Right lobe of liver (tissue), 6 donors: ENCODE measurements at regions not wholly inside any gene's neighbourhood (a gene's known extent, or its start where the extent isn't known, plus 50 kb on each side); places are given as distances from the start of the nearest gene placed in this dataset.

Source experiments
- ATAC-seq, 4 donors: fragments of 200-7000 bp; cut with Tn5 transposase; one replicate each; pipeline ENCODE4 v1.9.1; 2020; ENCODE audit warnings: mild to moderate bottlenecking in 4 of 4, moderate library complexity in 4 of 4
- DNase-seq, 3 donors: peaks; one replicate each; pipeline ENCODE4 v3.0.0-alpha.2; 2020
- H3K27ac ChIP-seq, 3 donors: fragments of 200-600 bp; one replicate each; pipeline ENCODE4 v1.8.0; 2022
- H3K27me3 ChIP-seq, 2 donors: fragments of 200-600 bp; one replicate each; pipeline ENCODE4 v1.8.0; 2022
- H3K36me3 ChIP-seq, 4 donors: fragments of 200-600 bp; sonication (generic) in 1 of 4; one replicate each; pipeline versions ENCODE4 v1.5.1 to v1.8.0; 2017 to 2022; ENCODE audit warnings: control low read depth in 1 of 4
- H3K4me1 ChIP-seq, 4 donors: fragments of 200-600 bp; sonication (generic) in 1 of 4; one replicate each; pipeline versions ENCODE4 v1.5.1 to v1.8.0; 2017 to 2022; ENCODE audit warnings: control low read depth in 1 of 4
- H3K4me3 ChIP-seq, 3 donors: fragments of 200-600 bp; one replicate each; pipeline ENCODE4 v1.8.0; 2022
- H3K9me3 ChIP-seq, 4 donors: fragments of 200-600 bp; sonication (generic) in 1 of 4; one replicate each; pipeline versions ENCODE4 v1.5.1 to v1.8.0; 2017 to 2022; ENCODE audit warnings: control low read depth in 1 of 4
- POLR2A ChIP-seq: fragments of 450-650 bp; IDR thresholded peaks from one replicate; pipeline ENCODE4 v1.6.1; 2017; ENCODE audit warnings: antibody characterized with exemption, mild to moderate bottlenecking
- WGBS: methylation state at CpG from one replicate; pipeline ENCODE4 v1.1.6; 2018; ENCODE audit warnings: low coverage, low lambda C conversion rate; ENCODE audit not compliant: insufficient coverage; ENCODE audit errors: missing lambda C conversion rate; 5-methylcytosine and 5-hydroxymethylcytosine counted together
- intact Hi-C, 2 donors: fragments of 100-400 bp; cut with DNase I; formaldehyde crosslinking; loops; one replicate each; pipeline versions ENCODE4 v1.11.2 to v1.14.1; 2022
- TF ChIP-seq, protein P1 (sequence below), 4 donors: fragments of 200-600 bp in 3 of 4; fragments of 450-650 bp in 1 of 4; IDR thresholded peaks; one replicate each; pipeline versions ENCODE4 v1.5.1 to v1.8.0; 2016 to 2022; ENCODE audit warnings: antibody characterized with exemption in 4 of 4, mild to moderate bottlenecking in 2 of 4
- donor health status: DM: no; HTN: yes; CAD: no.
- donor health status: DM: no; HTN: no; CAD: no.
- donor health status: DM: no; HTN: no; CAD: no.
- donor health status: DM: no; HTN: yes; CAD: no.
- donor health status: DM: no; HTN: yes; CAD: no.

DNA sequence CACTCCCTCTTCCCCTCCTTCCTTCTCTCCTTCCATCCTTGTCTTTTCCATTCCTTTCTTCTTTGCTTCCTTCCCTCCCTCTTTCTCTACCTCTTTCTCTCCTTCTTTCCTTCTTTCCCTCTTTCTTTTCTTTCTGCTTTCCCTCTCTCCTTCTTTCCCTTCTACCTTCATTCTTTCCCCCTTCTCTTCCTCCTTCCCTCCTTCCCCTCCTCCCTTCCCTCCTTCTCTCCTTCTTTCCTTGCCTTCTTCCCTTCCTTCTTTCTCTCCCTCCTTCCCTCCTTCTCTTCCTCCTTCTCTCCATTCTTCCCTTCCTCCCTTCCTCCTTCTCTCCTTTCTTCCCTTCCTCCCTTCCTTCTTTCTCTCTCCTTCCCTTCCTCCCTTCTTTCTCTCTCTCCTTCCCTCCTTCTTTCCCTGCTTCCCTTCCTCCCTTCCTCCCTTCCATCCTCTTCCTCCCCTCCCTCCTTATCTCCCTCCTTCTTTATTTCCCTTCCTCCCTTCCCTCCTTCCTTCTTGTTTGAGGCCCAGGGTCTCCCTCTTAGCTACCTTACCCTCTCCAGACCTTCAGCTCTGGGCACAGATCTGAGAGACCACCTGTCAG lies 77.0 kb downstream of the BUD13 start:
- Histone ChIP-seq H3K4me3 (no peak overlapping the region), H3K4me1 (no peaks in the 10 kb centered on the region), H3K9me3 (no peaks in the 10 kb centered on the region), H3K27ac (no peak overlapping the region), H3K27me3 (no peaks in the 10 kb centered on the region), H3K36me3 (no peaks in the 10 kb centered on the region)
- ATAC-seq (no peak), DNase-seq (no peak)
- intact Hi-C loops, result loop anchor here in 1 of 2 donors (10.0 kb wide), 1 partner anchor 191 kb away; no protein-coding TSS in a partner anchor
- TF ChIP-seq, protein P1, sequence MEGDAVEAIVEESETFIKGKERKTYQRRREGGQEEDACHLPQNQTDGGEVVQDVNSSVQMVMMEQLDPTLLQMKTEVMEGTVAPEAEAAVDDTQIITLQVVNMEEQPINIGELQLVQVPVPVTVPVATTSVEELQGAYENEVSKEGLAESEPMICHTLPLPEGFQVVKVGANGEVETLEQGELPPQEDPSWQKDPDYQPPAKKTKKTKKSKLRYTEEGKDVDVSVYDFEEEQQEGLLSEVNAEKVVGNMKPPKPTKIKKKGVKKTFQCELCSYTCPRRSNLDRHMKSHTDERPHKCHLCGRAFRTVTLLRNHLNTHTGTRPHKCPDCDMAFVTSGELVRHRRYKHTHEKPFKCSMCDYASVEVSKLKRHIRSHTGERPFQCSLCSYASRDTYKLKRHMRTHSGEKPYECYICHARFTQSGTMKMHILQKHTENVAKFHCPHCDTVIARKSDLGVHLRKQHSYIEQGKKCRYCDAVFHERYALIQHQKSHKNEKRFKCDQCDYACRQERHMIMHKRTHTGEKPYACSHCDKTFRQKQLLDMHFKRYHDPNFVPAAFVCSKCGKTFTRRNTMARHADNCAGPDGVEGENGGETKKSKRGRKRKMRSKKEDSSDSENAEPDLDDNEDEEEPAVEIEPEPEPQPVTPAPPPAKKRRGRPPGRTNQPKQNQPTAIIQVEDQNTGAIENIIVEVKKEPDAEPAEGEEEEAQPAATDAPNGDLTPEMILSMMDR (IDR thresholded peaks at IDR 0.05), result no peak
- no peak for TF ChIP-seq POLR2A

DNA sequence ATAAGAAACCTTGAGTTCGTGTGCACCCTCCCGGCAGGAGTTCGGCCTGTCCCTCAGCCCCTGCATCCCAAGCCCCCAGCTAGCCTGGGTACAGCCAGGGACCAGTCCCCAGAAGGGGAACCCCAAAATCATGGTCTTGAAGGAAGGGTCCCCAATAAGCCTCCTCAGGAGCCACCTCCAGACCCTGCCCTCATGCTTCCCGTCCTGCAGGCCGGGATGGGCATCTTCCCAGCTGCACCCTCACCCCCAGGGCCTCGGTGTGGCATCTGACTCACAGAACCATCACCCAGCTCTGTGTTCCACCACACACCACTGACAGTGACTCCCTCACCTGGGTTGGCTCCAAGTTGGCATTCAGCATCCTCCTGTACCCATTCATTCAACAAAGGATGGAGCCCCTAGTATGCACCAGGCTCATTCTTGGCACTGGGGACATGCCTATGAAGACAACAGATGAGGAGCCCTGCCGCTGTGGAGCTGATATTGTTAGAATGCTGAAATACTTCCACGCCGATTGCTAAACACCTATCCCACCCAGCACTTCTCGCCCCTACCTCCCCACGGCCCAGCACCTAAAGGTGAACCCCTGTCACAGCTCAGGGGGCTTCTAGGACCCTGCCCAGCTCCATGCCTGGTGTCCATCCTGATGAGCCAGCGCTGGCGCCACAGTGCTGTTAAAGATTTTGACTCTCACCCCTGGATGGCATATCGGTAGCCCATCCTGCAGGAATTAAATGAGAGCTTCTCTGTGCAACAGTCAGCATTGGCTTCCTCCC lies 77.8 kb downstream of the BUD13 start:
- Histone ChIP-seq H3K9me3 (no peaks in the 10 kb centered on the region), H3K36me3 (no peaks in the 10 kb centered on the region), H3K4me1 (no peaks in the 10 kb centered on the region), H3K4me3 (no peak overlapping the region), H3K27me3 (no peaks in the 10 kb centered on the region), H3K27ac (no peak overlapping the region)
- WGBS, result 83% methylated on average over 6 of the region's 14 CpGs
- ATAC-seq (no peak), DNase-seq (peak in 1 of 3 donors; percentile 36)
- no peak for TF ChIP-seq POLR2A
- TF ChIP-seq, protein P1 (IDR thresholded peaks at IDR 0.05), result no peak
- intact Hi-C loops, result loop anchor here in 1 of 2 donors (10.0 kb wide), 1 partner anchor 190 kb away; no protein-coding TSS in a partner anchor

DNA sequence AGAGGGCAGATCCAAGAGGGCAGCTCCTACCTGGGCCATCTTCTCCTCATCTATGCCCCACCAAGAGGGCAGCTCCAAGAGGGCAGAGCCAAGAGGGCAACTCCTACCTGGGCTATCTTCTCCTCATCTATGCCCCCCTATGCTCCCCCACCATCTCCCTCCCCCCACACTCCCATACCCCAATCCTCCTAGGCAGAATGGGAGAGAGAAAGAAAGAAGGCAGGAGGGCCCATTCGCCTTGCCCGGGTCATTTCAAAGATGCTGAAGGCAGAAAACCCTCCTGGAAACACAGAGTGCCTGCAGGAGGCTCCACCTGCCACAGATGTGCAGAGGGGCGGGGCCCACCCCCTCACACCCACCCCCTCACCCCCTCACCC lies 78.5 kb downstream of the BUD13 start:
- Histone ChIP-seq H3K27me3 (no peaks in the 10 kb centered on the region), H3K4me3 (no peak overlapping the region), H3K4me1 (no peaks in the 10 kb centered on the region), H3K27ac (no peak overlapping the region), H3K36me3 (no peaks in the 10 kb centered on the region), H3K9me3 (no peaks in the 10 kb centered on the region)
- DNase-seq (peak in 1 of 3 donors; percentile 8), ATAC-seq (no peak)
- 48% methylated on average over 3 of the region's 3 CpGs for WGBS
- intact Hi-C loops, result loop anchor here in 1 of 2 donors (10.0 kb wide), 1 partner anchor 190 kb away; no protein-coding TSS in a partner anchor
- TF ChIP-seq, protein P1 (IDR thresholded peaks at IDR 0.05), result no peak
- TF ChIP-seq POLR2A, result no peak

DNA sequence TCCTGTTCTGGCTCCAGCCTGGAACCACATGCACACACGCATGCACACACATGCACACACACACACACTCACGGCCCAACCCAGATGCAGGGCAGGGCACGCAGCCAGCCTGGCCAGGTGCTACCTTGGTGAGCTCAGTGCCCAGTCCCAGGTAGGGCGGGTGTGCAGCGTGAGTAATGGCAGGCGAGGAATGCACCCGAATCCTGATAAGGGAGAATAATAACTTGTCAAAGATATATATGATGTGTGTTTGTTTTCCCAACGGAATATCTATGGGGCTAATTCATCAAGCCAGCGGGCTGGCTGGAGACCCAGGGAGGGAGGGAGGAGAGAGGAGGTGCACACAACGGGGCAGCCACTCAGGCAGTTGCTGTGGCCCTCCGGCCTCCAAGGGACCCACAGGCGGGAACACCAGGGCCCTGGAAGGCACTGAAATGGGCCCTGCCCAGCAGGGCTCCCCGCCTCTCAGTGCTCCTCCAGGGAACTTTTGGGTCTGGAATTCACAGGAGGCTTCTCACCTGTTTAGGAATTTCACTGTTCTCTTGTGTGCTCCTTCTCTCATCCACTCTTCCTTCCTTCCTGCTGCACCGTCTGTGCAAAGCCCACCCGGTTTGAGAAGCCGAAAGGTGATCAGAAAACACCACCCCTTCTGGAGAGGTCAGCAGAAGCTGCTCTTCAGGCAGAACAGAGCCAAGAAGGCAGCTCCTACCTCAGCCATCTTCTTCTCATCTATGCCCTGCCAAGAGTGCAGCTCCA lies 79.0 kb downstream of the BUD13 start:
- Histone ChIP-seq H3K27ac (no peak overlapping the region), H3K9me3 (no peaks in the 10 kb centered on the region), H3K4me1 (no peaks in the 10 kb centered on the region), H3K27me3 (no peaks in the 10 kb centered on the region), H3K4me3 (no peak overlapping the region), H3K36me3 (no peaks in the 10 kb centered on the region)
- ATAC-seq, result no peak
- DNase-seq, result peak in 1 of 3 donors; percentile 34
- intact Hi-C loops, result loop anchor here in 1 of 2 donors (10.0 kb wide), 1 partner anchor 189 kb away; no protein-coding TSS in a partner anchor
- 53% methylated on average over 9 of the region's 16 CpGs for WGBS
- TF ChIP-seq POLR2A, result no peak
- TF ChIP-seq, protein P1 (IDR thresholded peaks at IDR 0.05), result no peak
